Prostate gland (tissue), 2 donors: ENCODE measurements at regions not wholly inside any gene's neighbourhood (a gene's known extent, or its start where the extent isn't known, plus 50 kb on each side); places are given as distances from the start of the nearest gene placed in this dataset.

Experiments used
- DNase-seq: peaks from one replicate; pipeline ENCODE4 v3.0.0-alpha.2; 2019; ENCODE audit warnings: low spot score
- H3K27ac ChIP-seq, 2 donors: fragments of 200-600 bp; sonication (generic); 2 replicates each; pipeline ENCODE4 v1.5.1; 2017 to 2019
- H3K27me3 ChIP-seq: fragments of 200-600 bp; sonication (generic); replicated peaks from 2 replicates; pipeline ENCODE4 v1.5.1; 2019; ENCODE audit not compliant: insufficient read depth
- H3K36me3 ChIP-seq, 2 donors: fragments of 200-600 bp; sonication (generic); 1 replicate in 1 of 2; 2 replicates in 1 of 2; pipeline versions ENCODE4 v1.5.1 to v1.8.1; 2017 to 2019
- H3K4me1 ChIP-seq: fragments of 200-600 bp; sonication (generic); replicated peaks from 2 replicates; pipeline ENCODE4 v1.5.1; 2019
- H3K4me3 ChIP-seq, 2 donors: fragments of 200-600 bp; sonication (generic); 2 replicates each; pipeline ENCODE4 v1.5.1; 2017 to 2019
- H3K9me3 ChIP-seq: fragments of 200-600 bp; sonication (generic); 2 replicates; pipeline ENCODE4 v1.5.1; 2017
- POLR2A ChIP-seq: fragments of 450-650 bp; IDR thresholded peaks from one replicate; pipeline ENCODE4 v1.6.1; 2016; ENCODE audit warnings: antibody characterized with exemption, mild to moderate bottlenecking
- POLR2AphosphoS5 ChIP-seq: sonication (generic); formaldehyde crosslinking; IDR thresholded peaks from one replicate; pipeline ENCODE4 v1.6.1; 2017; ENCODE audit warnings: antibody characterized with exemption
- WGBS: methylation state at CpG from one replicate; pipeline ENCODE4 v1.1.5; 2018; 5-methylcytosine and 5-hydroxymethylcytosine counted together
- intact Hi-C: fragments of 100-400 bp; cut with DNase I; formaldehyde crosslinking; loops from one replicate; pipeline ENCODE4 v1.14.2; 2022
- TF ChIP-seq, protein P1 (sequence below), 4 experiments: fragments of 200-600 bp in 2 of 4; fragments of 450-650 bp in 2 of 4; sonication (generic) in 2 of 4; IDR thresholded peaks; 1 replicate in 3 of 4; 2 replicates in 1 of 4; pipeline ENCODE4 v1.5.1; 2016 to 2019; ENCODE audit warnings: antibody characterized with exemption in 4 of 4, mild to moderate bottlenecking in 2 of 4, moderate library complexity in 2 of 4

DNA sequence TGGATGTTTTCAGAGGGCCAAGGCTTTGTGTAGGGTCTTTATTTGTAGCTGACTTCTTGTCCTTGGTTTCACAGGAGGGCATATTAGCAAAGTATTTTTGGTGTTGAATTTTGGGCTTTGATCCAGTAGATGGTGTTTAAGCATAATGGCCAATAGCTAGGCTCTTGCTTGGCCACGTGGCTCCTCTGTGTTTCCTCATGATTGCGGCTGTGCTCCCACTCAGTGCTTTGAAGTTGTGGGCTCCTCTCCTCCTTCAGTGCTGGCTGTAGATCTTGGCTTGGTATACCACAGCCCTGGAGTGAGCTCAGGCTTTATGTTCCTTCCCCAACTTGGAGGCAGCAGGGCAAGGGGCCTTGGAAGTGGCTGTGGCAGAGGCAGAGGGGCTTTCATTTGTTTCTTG, 107.2 kb upstream of the CENPE start:
- H3K27ac ChIP-seq = no peak overlapping the region
- intact Hi-C loops = no loop called here
- WGBS = 75% methylated on average over 2 of the region's 2 CpGs
- no peaks in the 10 kb centered on the region for H3K36me3 ChIP-seq
- no peak overlapping the region for H3K4me3 ChIP-seq
- H3K9me3 ChIP-seq = no peaks in the 10 kb centered on the region
- no peaks in the 10 kb centered on the region for H3K27me3 ChIP-seq
- DNase-seq = no peak
- no peaks in the 10 kb centered on the region for H3K4me1 ChIP-seq
- TF ChIP-seq POLR2AphosphoS5 (no peak), POLR2A (no peak)
- TF ChIP-seq, protein P1, sequence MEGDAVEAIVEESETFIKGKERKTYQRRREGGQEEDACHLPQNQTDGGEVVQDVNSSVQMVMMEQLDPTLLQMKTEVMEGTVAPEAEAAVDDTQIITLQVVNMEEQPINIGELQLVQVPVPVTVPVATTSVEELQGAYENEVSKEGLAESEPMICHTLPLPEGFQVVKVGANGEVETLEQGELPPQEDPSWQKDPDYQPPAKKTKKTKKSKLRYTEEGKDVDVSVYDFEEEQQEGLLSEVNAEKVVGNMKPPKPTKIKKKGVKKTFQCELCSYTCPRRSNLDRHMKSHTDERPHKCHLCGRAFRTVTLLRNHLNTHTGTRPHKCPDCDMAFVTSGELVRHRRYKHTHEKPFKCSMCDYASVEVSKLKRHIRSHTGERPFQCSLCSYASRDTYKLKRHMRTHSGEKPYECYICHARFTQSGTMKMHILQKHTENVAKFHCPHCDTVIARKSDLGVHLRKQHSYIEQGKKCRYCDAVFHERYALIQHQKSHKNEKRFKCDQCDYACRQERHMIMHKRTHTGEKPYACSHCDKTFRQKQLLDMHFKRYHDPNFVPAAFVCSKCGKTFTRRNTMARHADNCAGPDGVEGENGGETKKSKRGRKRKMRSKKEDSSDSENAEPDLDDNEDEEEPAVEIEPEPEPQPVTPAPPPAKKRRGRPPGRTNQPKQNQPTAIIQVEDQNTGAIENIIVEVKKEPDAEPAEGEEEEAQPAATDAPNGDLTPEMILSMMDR (IDR thresholded peaks at IDR 0.05) = no peak

GRCh38 chr4:103303011-103303410, 104.9 kb upstream of the CENPE start:
- H3K36me3 ChIP-seq = no peaks in the 10 kb centered on the region
- intact Hi-C loops = no loop called here
- no peaks in the 10 kb centered on the region for H3K9me3 ChIP-seq
- H3K4me1 ChIP-seq = no peaks in the 10 kb centered on the region
- H3K27ac ChIP-seq = no peak overlapping the region
- DNase-seq = no peak
- H3K27me3 ChIP-seq = no peaks in the 10 kb centered on the region
- TF ChIP-seq POLR2A (no peak), POLR2AphosphoS5 (no peak)
- TF ChIP-seq, protein P1 (IDR thresholded peaks at IDR 0.05) = no peak
- no peak overlapping the region for H3K4me3 ChIP-seq

DNA sequence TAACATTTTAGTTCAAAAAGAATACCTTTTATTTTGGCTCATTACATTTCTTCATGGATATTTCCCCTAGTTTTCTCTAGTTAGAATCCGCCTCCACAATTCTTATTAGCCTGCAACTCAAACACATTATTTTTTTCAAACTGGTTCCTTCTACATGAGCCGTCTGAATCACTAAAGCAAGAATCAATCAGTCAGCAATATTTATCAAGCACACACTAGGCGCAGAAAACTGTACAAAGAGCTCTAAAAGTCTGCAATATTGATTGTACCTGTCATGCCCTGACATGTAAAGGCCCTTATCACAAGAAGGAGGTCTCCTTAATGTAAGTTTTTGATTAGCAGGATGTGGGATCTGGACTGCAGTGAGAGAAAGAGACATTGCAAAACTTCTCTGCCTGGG, 94.8 kb upstream of the CENPE start:
- Histone ChIP-seq H3K4me3 (no peak overlapping the region), H3K27ac (no peak overlapping the region), H3K27me3 (no peaks in the 10 kb centered on the region), H3K36me3 (no peaks in the 10 kb centered on the region), H3K4me1 (no peaks in the 10 kb centered on the region), H3K9me3 (no peaks in the 10 kb centered on the region)
- TF ChIP-seq POLR2A = no peak
- no peak for TF ChIP-seq POLR2AphosphoS5
- TF ChIP-seq, protein P1 (IDR thresholded peaks at IDR 0.05) = no peak
- DNase-seq = no peak
- 69% methylated on average over 3 of the region's 3 CpGs for WGBS
- intact Hi-C loops = no loop called here

GRCh38 chr4:103292373-103292772, 94.2 kb upstream of the CENPE start:
- no peak for DNase-seq
- no peaks in the 10 kb centered on the region for H3K4me1 ChIP-seq
- H3K4me3 ChIP-seq = no peak overlapping the region
- no peaks in the 10 kb centered on the region for H3K36me3 ChIP-seq
- H3K27ac ChIP-seq = no peak overlapping the region
- intact Hi-C loops = no loop called here
- no peaks in the 10 kb centered on the region for H3K9me3 ChIP-seq
- WGBS = 93% methylated on average over 4 of the region's 4 CpGs
- H3K27me3 ChIP-seq = no peaks in the 10 kb centered on the region
- TF ChIP-seq POLR2A (no peak), POLR2AphosphoS5 (no peak)

GRCh38 chr4:103289186-103289585, 91.0 kb upstream of the CENPE start:
- no peak for TF ChIP-seq POLR2A
- no peak for TF ChIP-seq POLR2AphosphoS5
- TF ChIP-seq, protein P1 (IDR thresholded peaks at IDR 0.05) = no peak
- no peak for DNase-seq
- Histone ChIP-seq H3K4me1 (no peaks in the 10 kb centered on the region), H3K4me3 (no peak overlapping the region), H3K27me3 (no peaks in the 10 kb centered on the region), H3K9me3 (no peaks in the 10 kb centered on the region), H3K27ac (no peak overlapping the region), H3K36me3 (no peaks in the 10 kb centered on the region)
- WGBS = 41% methylated on average over 1 of the region's 1 CpG
- intact Hi-C loops = no loop called here
